Activated CD4-positive, alpha-beta T cell treated with anti-CD3 and anti-CD28 coated beads, Interleukin-2, amount 10 ng/mL, durations not matched to agents 24 days and 14 days (primary cell): ENCODE measurements at regions not wholly inside any gene's neighbourhood (a gene's known extent, or its start where the extent isn't known, plus 50 kb on each side); places are given as distances from the start of the nearest gene placed in this dataset.

ENCODE experiments used
- DNase-seq: peaks from one replicate; pipeline ENCODE4 v3.0.0; 2022
- H3K27ac Mint-ChIP-seq: one replicate; pipeline ENCODE4 v1.8.0; 2022; ENCODE audit warnings: mild to moderate bottlenecking, mixed read lengths
- H3K27me3 Mint-ChIP-seq: one replicate; pipeline ENCODE4 v1.8.0; 2022; ENCODE audit warnings: mixed read lengths
- H3K36me3 Mint-ChIP-seq: one replicate; pipeline ENCODE4 v1.8.0; 2022; ENCODE audit warnings: low read depth, mild to moderate bottlenecking, mixed read lengths
- H3K4me1 Mint-ChIP-seq: one replicate; pipeline ENCODE4 v1.8.0; 2021; ENCODE audit warnings: mixed read lengths
- H3K4me3 Mint-ChIP-seq: one replicate; pipeline ENCODE4 v1.8.0; 2022; ENCODE audit warnings: mild to moderate bottlenecking, moderate library complexity, mixed read lengths
- H3K9me3 Mint-ChIP-seq: one replicate; pipeline ENCODE4 v1.8.0; 2021; ENCODE audit warnings: mixed read lengths
- intact Hi-C: fragments of 100-400 bp; cut with micrococcal nuclease; formaldehyde crosslinking; loops from one replicate; pipeline ENCODE4 v1.15.1; 2023

DNA sequence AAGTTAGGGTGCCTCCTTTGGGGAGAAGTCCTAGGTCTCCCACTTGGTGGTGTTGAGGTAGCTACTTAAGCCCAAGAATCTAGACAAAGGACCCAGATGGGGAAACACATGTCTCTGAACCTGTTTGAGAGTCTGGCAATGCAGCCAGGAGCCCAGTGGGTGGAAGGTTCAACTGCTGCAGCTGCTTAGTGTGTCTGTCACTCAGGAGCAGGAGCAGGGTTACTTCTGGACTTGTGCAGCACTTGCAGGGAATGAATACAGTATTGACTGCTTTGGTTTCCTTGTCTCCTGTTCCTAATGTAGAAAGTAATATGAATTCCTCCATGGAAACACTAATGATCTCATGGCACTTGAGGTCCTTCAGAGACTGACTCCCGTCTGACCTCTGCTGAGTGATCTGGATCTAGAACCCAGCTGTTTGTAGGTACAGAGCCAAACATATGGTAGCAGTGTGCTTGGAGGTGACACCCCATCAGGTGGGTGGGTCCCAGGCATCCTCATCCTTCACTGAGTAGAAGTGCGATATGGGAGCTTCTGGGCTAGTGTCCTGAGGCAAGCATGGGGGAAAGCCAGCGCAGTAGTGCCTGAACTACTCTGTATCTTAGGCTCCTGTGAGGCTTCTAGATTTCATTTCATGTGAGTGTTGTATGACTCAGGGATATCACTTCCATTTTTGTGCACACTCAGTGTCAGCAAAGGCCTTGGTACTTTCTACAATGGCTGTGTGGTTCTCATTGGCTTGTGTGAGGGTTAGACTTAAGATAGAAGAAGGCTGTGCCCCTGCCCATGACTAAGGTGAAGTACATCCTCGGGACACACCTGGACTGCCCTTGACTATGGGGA lies 85.0 kb upstream of the WDR1 start:
- H3K27me3 Mint-ChIP-seq: no peaks in the 10 kb centered on the region
- peak; percentile 26 for DNase-seq
- no peak overlapping the region for H3K27ac Mint-ChIP-seq
- H3K4me1 Mint-ChIP-seq: no peaks in the 10 kb centered on the region
- H3K36me3 Mint-ChIP-seq: no peaks in the 10 kb centered on the region
- intact Hi-C loops: no loop called here
- no peak overlapping the region for H3K4me3 Mint-ChIP-seq
- H3K9me3 Mint-ChIP-seq: peaks cover 13% of the 10 kb centered on the region

DNA sequence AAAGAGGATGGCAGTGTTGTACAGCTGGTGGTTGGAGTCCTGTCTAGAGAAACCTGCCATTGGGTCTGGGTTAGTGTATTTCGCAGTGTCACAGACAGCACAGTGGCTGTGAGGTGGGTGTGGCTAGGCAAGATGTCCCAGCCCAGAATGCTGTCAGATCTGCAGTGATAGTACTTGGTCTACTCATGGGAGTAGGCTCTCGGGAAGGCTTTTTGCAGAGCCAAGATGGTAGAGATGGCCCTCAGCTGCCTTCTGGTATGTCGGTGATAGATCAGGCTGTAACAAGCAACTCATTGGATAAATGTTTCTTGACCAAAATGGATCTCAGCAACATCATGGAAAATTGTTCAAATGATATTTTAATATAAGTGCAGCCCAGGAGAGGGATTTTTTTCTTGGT lies 84.3 kb upstream of the WDR1 start:
- Mint-ChIP-seq H3K36me3 (no peaks in the 10 kb centered on the region), H3K9me3 (peaks cover 13% of the 10 kb centered on the region), H3K4me1 (no peaks in the 10 kb centered on the region), H3K27ac (no peak overlapping the region), H3K4me3 (no peak overlapping the region), H3K27me3 (no peaks in the 10 kb centered on the region)
- DNase-seq: peak; percentile 29
- intact Hi-C loops: no loop called here

DNA sequence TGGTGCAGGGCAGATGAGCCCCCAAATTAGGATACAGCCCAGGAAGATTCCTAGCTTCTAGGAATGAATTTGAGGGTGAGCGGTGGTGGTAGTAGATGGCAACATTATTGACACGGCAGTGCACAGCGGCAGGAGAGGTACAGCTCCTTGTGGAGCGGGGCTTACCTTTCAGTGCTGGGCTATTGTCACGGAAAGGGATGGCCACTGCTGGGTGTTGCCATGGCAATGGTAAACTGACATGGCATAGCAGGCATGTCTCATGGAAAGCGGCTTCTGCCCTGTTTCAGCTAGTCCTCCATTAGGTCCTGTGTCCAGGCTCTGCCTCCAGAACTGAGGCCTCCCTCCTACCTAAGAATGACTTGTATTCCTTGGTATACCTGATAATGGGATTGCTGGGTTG lies 81.8 kb upstream of the WDR1 start:
- Mint-ChIP-seq H3K27ac (no peak overlapping the region), H3K27me3 (no peaks in the 10 kb centered on the region), H3K9me3 (peaks cover 13% of the 10 kb centered on the region), H3K4me1 (no peaks in the 10 kb centered on the region), H3K4me3 (no peak overlapping the region), H3K36me3 (no peaks in the 10 kb centered on the region)
- peak; percentile 13 for DNase-seq
- intact Hi-C loops: no loop called here

DNA sequence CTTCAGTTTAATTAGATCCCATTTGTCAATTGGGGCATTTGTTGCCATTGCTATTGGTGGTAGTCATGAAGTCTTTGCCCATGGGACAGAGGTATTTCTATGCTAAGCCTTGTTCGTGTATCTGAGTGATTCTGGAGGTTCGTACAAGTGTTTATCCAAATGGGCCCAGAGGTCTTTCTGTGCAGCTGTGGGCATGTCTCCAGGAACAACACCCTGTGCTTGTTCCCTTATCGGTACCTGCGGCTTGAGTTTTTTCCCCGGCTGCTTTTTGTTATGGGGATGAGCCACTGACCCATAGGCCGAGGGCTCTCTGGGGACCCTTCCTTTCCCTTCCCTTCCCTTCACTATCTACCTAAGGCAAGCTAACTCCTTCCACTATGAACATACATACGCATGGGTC lies 81.4 kb upstream of the WDR1 start:
- Mint-ChIP-seq H3K27ac (no peak overlapping the region), H3K9me3 (peaks cover 13% of the 10 kb centered on the region), H3K36me3 (no peaks in the 10 kb centered on the region), H3K4me3 (no peak overlapping the region), H3K4me1 (no peaks in the 10 kb centered on the region), H3K27me3 (no peaks in the 10 kb centered on the region)
- intact Hi-C loops: no loop called here
- peak; percentile 22 for DNase-seq

DNA sequence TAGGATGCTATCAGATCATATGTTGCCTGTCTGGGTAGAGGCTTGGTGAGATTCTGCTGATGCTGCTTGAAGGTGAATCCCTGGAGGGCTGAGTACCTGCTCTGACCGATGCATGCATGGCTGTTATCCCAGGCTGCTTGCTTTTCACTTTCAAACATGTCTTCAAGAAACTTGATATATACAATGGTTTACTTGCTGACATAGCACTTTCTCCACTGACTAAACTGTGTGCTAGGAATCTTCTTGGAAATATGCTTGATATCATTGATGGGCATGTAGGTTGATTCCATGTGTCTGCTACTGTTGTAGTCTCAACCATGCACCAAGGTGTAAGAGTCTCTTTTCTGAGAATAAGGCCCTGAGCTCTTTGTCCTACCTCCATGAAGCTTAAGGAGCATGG lies 79.6 kb upstream of the WDR1 start:
- Mint-ChIP-seq H3K4me3 (no peak overlapping the region), H3K9me3 (peaks cover 13% of the 10 kb centered on the region), H3K27ac (no peak overlapping the region), H3K4me1 (no peaks in the 10 kb centered on the region), H3K27me3 (peaks cover 3% of the 10 kb centered on the region), H3K36me3 (no peaks in the 10 kb centered on the region)
- no peak for DNase-seq
- intact Hi-C loops: no loop called here

DNA sequence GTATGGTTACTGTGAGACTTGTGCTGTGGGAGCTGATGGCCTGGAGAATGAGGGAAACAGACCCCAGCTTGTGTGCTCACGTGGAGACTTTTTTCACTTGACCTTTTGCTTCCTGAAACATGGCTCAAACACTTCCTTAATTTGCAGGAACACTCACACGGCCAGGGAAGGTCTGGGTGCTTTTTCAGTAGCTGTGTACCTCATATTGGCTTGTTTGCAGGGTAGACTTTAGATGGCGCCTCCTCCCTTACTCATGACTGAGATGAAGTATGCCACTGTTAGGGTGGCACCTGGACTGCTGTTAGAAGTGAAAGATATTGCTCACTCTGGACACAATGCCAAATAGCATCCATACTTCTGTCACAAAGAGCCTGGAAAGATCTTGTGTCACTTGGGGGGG lies 75.7 kb upstream of the WDR1 start:
- no peaks in the 10 kb centered on the region for H3K36me3 Mint-ChIP-seq
- no peak overlapping the region for H3K4me3 Mint-ChIP-seq
- intact Hi-C loops: no loop called here
- DNase-seq: peak; percentile 48
- H3K27ac Mint-ChIP-seq: no peak overlapping the region
- H3K9me3 Mint-ChIP-seq: no peaks in the 10 kb centered on the region
- H3K27me3 Mint-ChIP-seq: peaks cover 5% of the 10 kb centered on the region
- no peaks in the 10 kb centered on the region for H3K4me1 Mint-ChIP-seq

DNA sequence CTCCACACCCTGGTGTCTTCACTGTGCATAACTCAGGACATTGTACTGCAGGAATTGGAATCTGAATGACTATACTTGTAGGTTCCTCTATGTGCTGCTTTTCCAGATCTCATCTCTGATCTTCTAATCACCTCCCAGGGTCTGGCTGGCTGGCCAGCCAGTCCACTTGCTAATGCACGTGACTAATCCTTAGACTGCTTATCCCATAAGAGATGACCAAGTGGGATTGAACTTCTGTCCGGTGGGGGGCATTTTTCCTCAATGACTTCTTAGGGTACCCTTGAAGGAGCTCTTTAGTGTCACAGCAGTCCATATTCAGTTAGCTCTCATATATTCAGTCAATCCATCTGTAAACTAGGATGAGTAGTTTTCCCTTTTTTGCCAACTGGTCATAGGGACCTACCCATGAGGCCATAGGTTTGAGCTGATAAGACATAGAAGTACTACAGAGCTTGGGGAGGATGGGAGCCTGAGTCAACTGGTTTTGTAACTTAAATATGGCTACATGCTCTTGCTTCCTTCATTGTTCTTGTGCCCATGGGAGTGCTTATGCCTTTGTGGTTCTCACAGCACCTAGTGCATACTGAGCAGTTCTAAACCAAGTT lies 71.9 kb upstream of the WDR1 start:
- Mint-ChIP-seq H3K9me3 (peaks cover 3% of the 10 kb centered on the region), H3K4me3 (no peak overlapping the region), H3K36me3 (no peaks in the 10 kb centered on the region), H3K27me3 (peaks cover 5% of the 10 kb centered on the region), H3K4me1 (peaks cover 8% of the 10 kb centered on the region), H3K27ac (no peak overlapping the region)
- intact Hi-C loops: no loop called here
- no peak for DNase-seq

DNA sequence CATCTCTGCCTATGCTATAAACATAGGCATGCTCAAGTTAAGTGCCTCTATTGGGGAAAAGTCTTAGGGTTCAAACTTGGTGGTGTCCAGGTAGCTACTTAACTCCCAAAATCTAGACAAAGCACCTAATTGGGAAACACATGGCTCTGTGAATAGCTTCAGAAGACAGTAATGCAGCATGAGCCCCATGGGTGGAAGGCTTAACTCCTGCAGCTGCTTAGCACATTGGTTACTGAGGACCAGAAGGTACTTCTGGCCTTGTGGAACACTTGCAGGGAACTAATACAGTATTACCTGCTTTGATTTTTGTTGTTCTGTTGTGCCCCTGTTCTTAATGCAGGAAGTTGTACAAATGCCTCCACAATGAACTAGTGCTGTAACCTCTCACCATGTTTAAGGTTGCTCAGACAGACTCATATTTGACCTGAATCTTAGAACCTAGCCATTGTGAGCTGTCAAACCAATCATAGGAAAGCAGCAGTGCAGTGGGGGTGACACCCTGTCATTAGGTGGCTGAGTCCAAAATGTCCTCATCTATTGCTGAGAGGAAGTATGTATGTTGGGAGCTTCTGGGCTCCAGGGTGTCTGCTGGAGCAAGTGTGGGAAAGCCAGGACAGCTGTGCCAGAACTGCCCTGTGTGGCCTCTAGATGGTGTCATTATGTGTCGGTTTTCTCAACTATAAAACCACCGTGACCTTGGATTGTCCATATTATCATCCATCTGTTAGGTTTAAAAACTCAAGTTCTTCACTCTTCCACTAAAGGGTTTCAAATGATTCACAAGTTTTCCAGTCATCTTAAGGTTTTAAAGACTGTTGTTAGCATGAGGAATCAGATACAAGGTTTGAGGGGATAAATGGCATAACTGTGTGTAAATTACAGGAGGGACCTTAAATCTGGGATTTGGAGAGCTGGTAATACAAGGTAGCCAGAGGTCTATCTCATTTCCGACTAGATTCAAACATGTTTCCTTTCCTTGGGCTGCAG lies 69.9 kb upstream of the WDR1 start:
- no peak overlapping the region for H3K4me3 Mint-ChIP-seq
- intact Hi-C loops: no loop called here
- H3K9me3 Mint-ChIP-seq: peaks cover 9% of the 10 kb centered on the region
- peaks cover 23% of the 10 kb centered on the region for H3K4me1 Mint-ChIP-seq
- H3K27ac Mint-ChIP-seq: no peak overlapping the region
- DNase-seq: no peak
- peaks cover 2% of the 10 kb centered on the region for H3K27me3 Mint-ChIP-seq
- peaks cover 2% of the 10 kb centered on the region for H3K36me3 Mint-ChIP-seq

DNA sequence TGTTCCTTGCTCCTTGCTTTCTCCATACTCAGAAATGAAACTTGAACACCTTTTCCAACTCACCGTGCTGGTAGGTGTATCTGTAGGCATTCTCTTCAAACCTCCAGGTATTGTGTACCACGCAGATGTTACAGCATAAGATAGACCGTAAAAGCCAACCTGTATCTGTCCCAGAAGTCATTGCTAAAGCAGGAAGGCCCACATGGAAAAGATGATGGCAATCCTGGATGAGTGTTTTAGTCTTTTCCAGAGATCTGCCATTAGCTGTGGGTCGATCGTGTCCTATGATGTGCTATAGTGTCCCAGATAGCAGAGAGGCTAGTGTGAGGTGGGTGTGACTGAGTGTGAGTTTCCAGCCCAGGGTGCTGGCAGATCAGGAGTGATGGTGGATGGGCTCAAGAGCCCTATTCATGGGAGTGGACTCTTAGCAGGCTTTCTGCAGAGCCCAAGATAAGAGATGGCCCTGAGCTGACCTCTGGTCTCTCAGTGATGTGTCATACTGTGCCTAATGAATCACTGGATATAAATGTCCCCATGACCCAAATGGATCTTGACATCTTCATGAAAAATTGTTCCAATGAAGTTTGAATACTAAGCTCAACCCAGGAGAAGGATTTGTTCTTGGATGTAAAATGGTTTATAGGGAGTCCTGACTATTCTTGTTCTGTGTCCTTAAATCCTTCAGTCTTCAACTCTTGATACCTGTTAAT lies 69.1 kb upstream of the WDR1 start:
- peaks cover 15% of the 10 kb centered on the region for H3K9me3 Mint-ChIP-seq
- peaks cover 4% of the 10 kb centered on the region for H3K36me3 Mint-ChIP-seq
- no peak overlapping the region for H3K27ac Mint-ChIP-seq
- no peak overlapping the region for H3K4me3 Mint-ChIP-seq
- no peak for DNase-seq
- intact Hi-C loops: no loop called here
- no peaks in the 10 kb centered on the region for H3K27me3 Mint-ChIP-seq
- H3K4me1 Mint-ChIP-seq: peaks cover 31% of the 10 kb centered on the region

DNA sequence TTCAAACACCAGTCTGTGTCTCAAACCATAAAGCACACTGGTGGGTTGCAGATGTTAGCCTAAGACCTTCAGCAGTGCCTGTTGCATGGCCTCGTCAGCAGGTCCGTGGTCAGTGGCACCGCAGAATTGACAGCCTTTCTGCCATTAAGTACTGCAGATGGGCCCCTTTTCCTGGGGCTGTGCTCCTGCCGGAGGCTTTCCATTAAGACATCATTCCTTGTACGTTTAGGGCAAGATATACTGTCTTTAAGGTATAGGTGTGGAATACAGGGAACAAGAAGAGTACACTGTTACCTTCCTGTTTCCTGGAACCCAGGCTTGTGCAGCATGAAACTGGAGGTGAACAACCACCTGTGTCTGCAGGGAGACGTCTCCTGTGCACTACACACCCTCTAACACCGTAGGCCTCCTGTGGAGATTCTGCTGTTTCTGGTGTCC lies 67.9 kb upstream of the WDR1 start:
- H3K4me3 Mint-ChIP-seq: no peak overlapping the region
- peaks cover 18% of the 10 kb centered on the region for H3K9me3 Mint-ChIP-seq
- H3K27ac Mint-ChIP-seq: no peak overlapping the region
- intact Hi-C loops: loop anchor here (5.0 kb wide), 2 partner anchors 218 to 278 kb away; no protein-coding TSS in a partner anchor
- peaks cover 36% of the 10 kb centered on the region for H3K4me1 Mint-ChIP-seq
- H3K27me3 Mint-ChIP-seq: no peaks in the 10 kb centered on the region
- H3K36me3 Mint-ChIP-seq: peaks cover 6% of the 10 kb centered on the region
- no peak for DNase-seq

DNA sequence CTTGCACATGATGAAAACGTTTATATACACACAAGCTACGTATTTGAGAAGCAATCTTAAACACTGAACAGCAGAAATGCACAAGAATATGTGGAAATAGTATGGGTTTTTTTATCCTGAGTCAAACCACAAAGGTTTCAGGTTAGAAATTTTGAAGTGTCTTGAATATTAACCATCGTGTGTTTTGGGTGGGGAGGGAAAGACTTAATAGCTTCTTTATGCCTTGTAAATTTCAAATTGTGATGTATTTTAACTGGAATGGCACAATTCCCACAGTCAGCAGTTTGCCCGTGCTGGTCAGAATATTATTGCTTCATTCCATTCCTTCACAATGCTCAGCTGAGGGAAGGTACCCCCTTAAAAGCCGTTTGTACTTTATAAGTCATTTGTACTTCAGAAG lies 67.4 kb upstream of the WDR1 start:
- intact Hi-C loops: loop anchor here (5.0 kb wide), 2 partner anchors 218 to 278 kb away; no protein-coding TSS in a partner anchor
- Mint-ChIP-seq H3K27ac (no peak overlapping the region), H3K4me1 (peaks cover 36% of the 10 kb centered on the region)

DNA sequence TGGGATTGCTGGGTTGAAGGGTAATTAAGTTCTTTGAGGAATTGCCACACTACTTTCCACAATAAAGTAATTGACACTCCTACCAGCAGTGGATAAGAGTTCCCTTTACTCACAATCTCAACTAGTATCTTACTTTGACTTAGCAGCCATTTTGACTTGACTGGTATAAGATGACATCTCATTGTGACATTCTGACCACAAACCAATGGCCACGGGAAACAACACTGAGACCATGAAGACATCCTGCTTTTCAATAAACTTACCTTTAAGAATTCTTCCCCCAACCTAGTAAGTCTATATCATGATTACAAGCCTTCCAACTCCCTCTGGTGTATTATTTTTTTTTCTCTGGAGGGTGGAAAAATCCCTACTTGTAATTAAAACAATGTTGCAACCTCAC lies 66.9 kb upstream of the WDR1 start:
- peak; percentile 75 for DNase-seq
- H3K4me3 Mint-ChIP-seq: peak overlapping the region; percentile 31
- H3K27ac Mint-ChIP-seq: no peak overlapping the region
- intact Hi-C loops: loop anchor here (5.0 kb wide), 2 partner anchors 219 to 279 kb away; no protein-coding TSS in a partner anchor
- peaks cover 36% of the 10 kb centered on the region for H3K4me1 Mint-ChIP-seq
- peaks cover 20% of the 10 kb centered on the region for H3K9me3 Mint-ChIP-seq
- H3K36me3 Mint-ChIP-seq: peaks cover 6% of the 10 kb centered on the region
- H3K27me3 Mint-ChIP-seq: no peaks in the 10 kb centered on the region

More for the DNA sequence above, 67.4 kb upstream of the WDR1 start:
- DNase-seq: no peak
- H3K9me3 Mint-ChIP-seq: peaks cover 20% of the 10 kb centered on the region
- peaks cover 6% of the 10 kb centered on the region for H3K36me3 Mint-ChIP-seq
- H3K4me3 Mint-ChIP-seq: no peak overlapping the region
- no peaks in the 10 kb centered on the region for H3K27me3 Mint-ChIP-seq
